ENCODE measurements at regions not wholly inside any gene's neighbourhood (a gene's known extent, or its start where the extent isn't known, plus 50 kb on each side); places are given as distances from the start of the nearest gene placed in this dataset.

GRCh38 chr13:76164290-76164689 is 528.2 kb downstream of the LMO7 start:
- TF ChIP-seq EZH2phosphoT487 (IDR thresholded peaks at IDR 0.05; ENCODE audit: low read length) (no peak), CTCF (IDR thresholded peaks at IDR 0.05; ENCODE audit: low read length) (no peak)

Data from MM.1S (cell line).